Superior temporal gyrus (tissue), 1 donor: ENCODE measurements at regions not wholly inside any gene's neighbourhood (a gene's known extent, or its start where the extent isn't known, plus 50 kb on each side); places are given as distances from the start of the nearest gene placed in this dataset.
"Not testable (repeated sequence)": the region's sequence is repeated elsewhere in the genome, so short reads cannot be mapped to it uniquely, and the experiment has no call there.

Source experiments
- DNase-seq: peaks from one replicate; pipeline ENCODE4 v3.0.0-alpha.2; 2016; ENCODE audit errors: extremely low spot score

GRCh38 chr7:53596230-53596629, 560.8 kb downstream of the POM121L12 start:
- DNase-seq: no peak

GRCh38 chr7:53600296-53600695, 564.9 kb downstream of the POM121L12 start:
- DNase-seq: no peak

- DNase-seq: no peak
Measured at GRCh38 chr7:53602817-53603418, 567.5 kb downstream of the POM121L12 start.

GRCh38 chr7:53603461-53603860, 568.0 kb downstream of the POM121L12 start:
- no peak for DNase-seq

- DNase-seq: no peak
Measured at GRCh38 chr7:53604201-53604600, 568.8 kb downstream of the POM121L12 start.

GRCh38 chr7:53607961-53608360, 572.5 kb downstream of the POM121L12 start:
- no peak for DNase-seq

GRCh38 chr7:53609185-53609584, 573.8 kb downstream of the POM121L12 start:
- no peak for DNase-seq

GRCh38 chr7:53611043-53611442, 575.6 kb downstream of the POM121L12 start:
- no peak for DNase-seq

- no peak for DNase-seq
Measured at GRCh38 chr7:53624356-53624755, 588.9 kb downstream of the POM121L12 start.

- no peak for DNase-seq
Measured at GRCh38 chr7:53628775-53629174, 593.3 kb downstream of the POM121L12 start.

GRCh38 chr7:53635251-53635650, 599.8 kb downstream of the POM121L12 start:
- not testable (repeated sequence) for DNase-seq

- DNase-seq: no peak
Measured at GRCh38 chr7:53638517-53638916, 603.1 kb downstream of the POM121L12 start.

GRCh38 chr7:53641091-53641490, 605.7 kb downstream of the POM121L12 start:
- no peak for DNase-seq

GRCh38 chr7:53642361-53642760, 606.9 kb downstream of the POM121L12 start:
- no peak for DNase-seq

- DNase-seq: no peak
Measured at GRCh38 chr7:53642866-53643265, 607.4 kb downstream of the POM121L12 start.

- no peak for DNase-seq
Measured at GRCh38 chr7:53656881-53657280, 621.4 kb downstream of the POM121L12 start.

GRCh38 chr7:53657586-53657985, 622.2 kb downstream of the POM121L12 start:
- DNase-seq: no peak

GRCh38 chr7:53658951-53659350, 623.5 kb downstream of the POM121L12 start:
- no peak for DNase-seq

GRCh38 chr7:53661645-53662217, 626.3 kb downstream of the POM121L12 start:
- DNase-seq: no peak

GRCh38 chr7:53672681-53673080, 637.2 kb downstream of the POM121L12 start:
- no peak for DNase-seq

GRCh38 chr7:53675835-53676234, 640.4 kb downstream of the POM121L12 start:
- DNase-seq: no peak

- DNase-seq: no peak
Measured at GRCh38 chr7:53684693-53685092, 649.3 kb downstream of the POM121L12 start.

GRCh38 chr7:53690411-53690810, 655.0 kb downstream of the POM121L12 start:
- no peak for DNase-seq

GRCh38 chr7:53697913-53698312, 662.5 kb downstream of the POM121L12 start:
- DNase-seq: no peak
